ENCODE measurements at regions not wholly inside any gene's neighbourhood (a gene's known extent, or its start where the extent isn't known, plus 50 kb on each side); places are given as distances from the start of the nearest gene placed in this dataset.

DNA sequence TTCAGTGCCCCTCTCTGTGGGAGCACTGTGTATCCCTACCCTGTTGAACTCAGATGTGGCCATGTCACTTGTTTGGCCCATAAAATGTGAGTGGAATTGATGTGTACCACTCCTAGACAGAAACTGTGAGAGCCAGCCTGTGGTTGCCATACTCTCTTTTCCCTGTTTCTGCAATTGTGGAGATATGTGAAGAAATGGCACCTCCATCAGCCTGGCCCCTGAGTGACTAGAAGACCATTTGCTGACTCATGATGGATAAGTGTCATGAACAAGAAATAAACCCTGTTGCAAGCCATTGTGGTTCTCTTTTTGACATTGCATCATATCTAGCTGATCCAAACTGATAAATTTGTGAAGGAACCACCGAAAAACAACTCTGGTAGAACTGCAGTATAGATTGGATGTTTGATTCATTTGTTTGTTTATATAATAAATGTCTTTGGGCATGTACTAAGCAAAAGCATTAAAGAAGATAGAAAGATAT, 193.7 kb upstream of the FOXN2 start:
- no peak for TF ChIP-seq RARB (CRISPR knock-in tag; IDR thresholded peaks at IDR 0.05)
- TF ChIP-seq ISL1 (CRISPR knock-in tag; IDR thresholded peaks at IDR 0.05): no peak
- no peak for TF ChIP-seq ARNTL (CRISPR knock-in tag; IDR thresholded peaks at IDR 0.05; ENCODE audit: borderline replicate concordance, low read depth)
- TF ChIP-seq OSR1 (CRISPR knock-in tag; IDR thresholded peaks at IDR 0.05): no peak
- TF ChIP-seq PPARA (CRISPR knock-in tag; IDR thresholded peaks at IDR 0.05; ENCODE audit: borderline replicate concordance): no peak
- no peak for TF ChIP-seq ZNF565 (CRISPR knock-in tag; conservative IDR thresholded peaks at IDR 0.05; ENCODE audit: low read depth)
- TF ChIP-seq CSDC2 (CRISPR knock-in tag; IDR thresholded peaks at IDR 0.05): no peak
- TF ChIP-seq, protein P1, sequence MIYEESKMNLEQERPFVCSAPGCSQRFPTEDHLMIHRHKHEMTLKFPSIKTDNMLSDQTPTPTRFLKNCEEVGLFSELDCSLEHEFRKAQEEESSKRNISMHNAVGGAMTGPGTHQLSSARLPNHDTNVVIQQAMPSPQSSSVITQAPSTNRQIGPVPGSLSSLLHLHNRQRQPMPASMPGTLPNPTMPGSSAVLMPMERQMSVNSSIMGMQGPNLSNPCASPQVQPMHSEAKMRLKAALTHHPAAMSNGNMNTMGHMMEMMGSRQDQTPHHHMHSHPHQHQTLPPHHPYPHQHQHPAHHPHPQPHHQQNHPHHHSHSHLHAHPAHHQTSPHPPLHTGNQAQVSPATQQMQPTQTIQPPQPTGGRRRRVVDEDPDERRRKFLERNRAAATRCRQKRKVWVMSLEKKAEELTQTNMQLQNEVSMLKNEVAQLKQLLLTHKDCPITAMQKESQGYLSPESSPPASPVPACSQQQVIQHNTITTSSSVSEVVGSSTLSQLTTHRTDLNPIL (CRISPR knock-in tag; IDR thresholded peaks at IDR 0.05; ENCODE audit: low read depth): no peak
- TF ChIP-seq, protein P2, sequence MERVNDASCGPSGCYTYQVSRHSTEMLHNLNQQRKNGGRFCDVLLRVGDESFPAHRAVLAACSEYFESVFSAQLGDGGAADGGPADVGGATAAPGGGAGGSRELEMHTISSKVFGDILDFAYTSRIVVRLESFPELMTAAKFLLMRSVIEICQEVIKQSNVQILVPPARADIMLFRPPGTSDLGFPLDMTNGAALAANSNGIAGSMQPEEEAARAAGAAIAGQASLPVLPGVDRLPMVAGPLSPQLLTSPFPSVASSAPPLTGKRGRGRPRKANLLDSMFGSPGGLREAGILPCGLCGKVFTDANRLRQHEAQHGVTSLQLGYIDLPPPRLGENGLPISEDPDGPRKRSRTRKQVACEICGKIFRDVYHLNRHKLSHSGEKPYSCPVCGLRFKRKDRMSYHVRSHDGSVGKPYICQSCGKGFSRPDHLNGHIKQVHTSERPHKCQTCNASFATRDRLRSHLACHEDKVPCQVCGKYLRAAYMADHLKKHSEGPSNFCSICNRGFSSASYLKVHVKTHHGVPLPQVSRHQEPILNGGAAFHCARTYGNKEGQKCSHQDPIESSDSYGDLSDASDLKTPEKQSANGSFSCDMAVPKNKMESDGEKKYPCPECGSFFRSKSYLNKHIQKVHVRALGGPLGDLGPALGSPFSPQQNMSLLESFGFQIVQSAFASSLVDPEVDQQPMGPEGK (CRISPR knock-in tag; IDR thresholded peaks at IDR 0.05; ENCODE audit: borderline replicate concordance): no peak
- no peak for ATAC-seq

DNA sequence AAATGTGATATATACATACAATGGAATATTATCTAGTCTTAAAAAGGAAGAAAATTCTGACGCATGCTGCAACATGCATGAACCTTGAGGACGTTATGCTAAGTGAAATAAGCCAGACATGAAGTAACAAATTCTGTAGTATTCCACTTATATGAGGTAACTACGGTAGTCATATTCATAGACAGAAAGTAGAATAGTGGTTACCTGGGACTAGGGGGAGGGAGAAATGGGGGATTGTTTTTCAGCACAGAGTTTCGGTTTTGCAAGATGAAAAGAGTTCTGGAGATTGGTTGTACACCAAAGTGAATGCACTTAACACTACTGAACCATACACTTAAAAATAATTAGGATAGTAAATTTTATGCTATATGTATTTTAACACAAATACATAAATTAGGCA, 192.3 kb upstream of the FOXN2 start:
- ATAC-seq: no peak
- TF ChIP-seq, protein P2 (CRISPR knock-in tag; IDR thresholded peaks at IDR 0.05; ENCODE audit: borderline replicate concordance): no peak
- no peak for TF ChIP-seq BACH2 (CRISPR knock-in tag; IDR thresholded peaks at IDR 0.05; ENCODE audit: borderline replicate concordance)
- TF ChIP-seq, protein P3, sequence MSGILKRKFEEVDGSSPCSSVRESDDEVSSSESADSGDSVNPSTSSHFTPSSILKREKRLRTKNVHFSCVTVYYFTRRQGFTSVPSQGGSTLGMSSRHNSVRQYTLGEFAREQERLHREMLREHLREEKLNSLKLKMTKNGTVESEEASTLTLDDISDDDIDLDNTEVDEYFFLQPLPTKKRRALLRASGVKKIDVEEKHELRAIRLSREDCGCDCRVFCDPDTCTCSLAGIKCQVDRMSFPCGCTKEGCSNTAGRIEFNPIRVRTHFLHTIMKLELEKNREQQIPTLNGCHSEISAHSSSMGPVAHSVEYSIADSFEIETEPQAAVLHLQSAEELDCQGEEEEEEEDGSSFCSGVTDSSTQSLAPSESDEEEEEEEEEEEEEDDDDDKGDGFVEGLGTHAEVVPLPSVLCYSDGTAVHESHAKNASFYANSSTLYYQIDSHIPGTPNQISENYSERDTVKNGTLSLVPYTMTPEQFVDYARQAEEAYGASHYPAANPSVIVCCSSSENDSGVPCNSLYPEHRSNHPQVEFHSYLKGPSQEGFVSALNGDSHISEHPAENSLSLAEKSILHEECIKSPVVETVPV (CRISPR knock-in tag; IDR thresholded peaks at IDR 0.05): no peak
- no peak for TF ChIP-seq ESRRG (CRISPR knock-in tag; IDR thresholded peaks at IDR 0.05)
- TF ChIP-seq RARB (CRISPR knock-in tag; IDR thresholded peaks at IDR 0.05): no peak
- no peak for TF ChIP-seq PPARA (CRISPR knock-in tag; IDR thresholded peaks at IDR 0.05; ENCODE audit: borderline replicate concordance)
- no peak for TF ChIP-seq CSDC2 (CRISPR knock-in tag; IDR thresholded peaks at IDR 0.05)
- TF ChIP-seq SNAI2 (CRISPR knock-in tag; IDR thresholded peaks at IDR 0.05): no peak
- no peak for TF ChIP-seq TCF4 (CRISPR knock-in tag; IDR thresholded peaks at IDR 0.05; ENCODE audit: borderline replicate concordance)
- TF ChIP-seq, protein P1 (CRISPR knock-in tag; IDR thresholded peaks at IDR 0.05; ENCODE audit: low read depth): no peak
- TF ChIP-seq TOX (CRISPR knock-in tag; IDR thresholded peaks at IDR 0.05; ENCODE audit: borderline replicate concordance): no peak
- no peak for TF ChIP-seq ZFP3 (CRISPR knock-in tag; IDR thresholded peaks at IDR 0.05)
- TF ChIP-seq, protein P4, sequence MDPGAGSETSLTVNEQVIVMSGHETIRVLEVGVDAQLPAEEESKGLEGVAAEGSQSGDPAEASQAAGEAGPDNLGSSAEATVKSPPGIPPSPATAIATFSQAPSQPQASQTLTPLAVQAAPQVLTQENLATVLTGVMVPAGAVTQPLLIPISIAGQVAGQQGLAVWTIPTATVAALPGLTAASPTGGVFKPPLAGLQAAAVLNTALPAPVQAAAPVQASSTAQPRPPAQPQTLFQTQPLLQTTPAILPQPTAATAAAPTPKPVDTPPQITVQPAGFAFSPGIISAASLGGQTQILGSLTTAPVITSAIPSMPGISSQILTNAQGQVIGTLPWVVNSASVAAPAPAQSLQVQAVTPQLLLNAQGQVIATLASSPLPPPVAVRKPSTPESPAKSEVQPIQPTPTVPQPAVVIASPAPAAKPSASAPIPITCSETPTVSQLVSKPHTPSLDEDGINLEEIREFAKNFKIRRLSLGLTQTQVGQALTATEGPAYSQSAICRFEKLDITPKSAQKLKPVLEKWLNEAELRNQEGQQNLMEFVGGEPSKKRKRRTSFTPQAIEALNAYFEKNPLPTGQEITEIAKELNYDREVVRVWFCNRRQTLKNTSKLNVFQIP (CRISPR knock-in tag; IDR thresholded peaks at IDR 0.05; ENCODE audit: borderline replicate concordance, low read depth): no peak
- no peak for TF ChIP-seq ZC3H10 (CRISPR knock-in tag; IDR thresholded peaks at IDR 0.05)
- TF ChIP-seq GLIS3 (CRISPR knock-in tag; IDR thresholded peaks at IDR 0.05): no peak
- no peak for TF ChIP-seq ZNF70 (CRISPR knock-in tag; IDR thresholded peaks at IDR 0.05)
- no peak for TF ChIP-seq ZFP30 (CRISPR knock-in tag; IDR thresholded peaks at IDR 0.05)
- TF ChIP-seq, protein P5, sequence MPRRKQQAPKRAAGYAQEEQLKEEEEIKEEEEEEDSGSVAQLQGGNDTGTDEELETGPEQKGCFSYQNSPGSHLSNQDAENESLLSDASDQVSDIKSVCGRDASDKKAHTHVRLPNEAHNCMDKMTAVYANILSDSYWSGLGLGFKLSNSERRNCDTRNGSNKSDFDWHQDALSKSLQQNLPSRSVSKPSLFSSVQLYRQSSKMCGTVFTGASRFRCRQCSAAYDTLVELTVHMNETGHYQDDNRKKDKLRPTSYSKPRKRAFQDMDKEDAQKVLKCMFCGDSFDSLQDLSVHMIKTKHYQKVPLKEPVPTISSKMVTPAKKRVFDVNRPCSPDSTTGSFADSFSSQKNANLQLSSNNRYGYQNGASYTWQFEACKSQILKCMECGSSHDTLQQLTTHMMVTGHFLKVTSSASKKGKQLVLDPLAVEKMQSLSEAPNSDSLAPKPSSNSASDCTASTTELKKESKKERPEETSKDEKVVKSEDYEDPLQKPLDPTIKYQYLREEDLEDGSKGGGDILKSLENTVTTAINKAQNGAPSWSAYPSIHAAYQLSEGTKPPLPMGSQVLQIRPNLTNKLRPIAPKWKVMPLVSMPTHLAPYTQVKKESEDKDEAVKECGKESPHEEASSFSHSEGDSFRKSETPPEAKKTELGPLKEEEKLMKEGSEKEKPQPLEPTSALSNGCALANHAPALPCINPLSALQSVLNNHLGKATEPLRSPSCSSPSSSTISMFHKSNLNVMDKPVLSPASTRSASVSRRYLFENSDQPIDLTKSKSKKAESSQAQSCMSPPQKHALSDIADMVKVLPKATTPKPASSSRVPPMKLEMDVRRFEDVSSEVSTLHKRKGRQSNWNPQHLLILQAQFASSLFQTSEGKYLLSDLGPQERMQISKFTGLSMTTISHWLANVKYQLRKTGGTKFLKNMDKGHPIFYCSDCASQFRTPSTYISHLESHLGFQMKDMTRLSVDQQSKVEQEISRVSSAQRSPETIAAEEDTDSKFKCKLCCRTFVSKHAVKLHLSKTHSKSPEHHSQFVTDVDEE (CRISPR knock-in tag; IDR thresholded peaks at IDR 0.05): no peak
- no peak for TF ChIP-seq ISL1 (CRISPR knock-in tag; IDR thresholded peaks at IDR 0.05)
- no peak for TF ChIP-seq ZNF8 (CRISPR knock-in tag; IDR thresholded peaks at IDR 0.05)
